Myocyte (in vitro differentiated cells): ENCODE measurements at regions not wholly inside any gene's neighbourhood (a gene's known extent, or its start where the extent isn't known, plus 50 kb on each side); places are given as distances from the start of the nearest gene placed in this dataset.
A peak's percentile ranks its signal among the peaks of the same experiment; 100 is the strongest.
"Not testable (repeated sequence)": the region's sequence is repeated elsewhere in the genome, so short reads cannot be mapped to it uniquely, and the experiment has no call there.

Experiments used
- DNase-seq: peaks from one replicate; pipeline ENCODE4 v3.0.0-alpha.2; 2012; ENCODE audit warnings: low read depth

- no peak for DNase-seq
Observed at GRCh38 chr2:145411493-145411892, 891.6 kb upstream of the ZEB2 start.

GRCh38 chr2:145410086-145410485, 890.2 kb upstream of the ZEB2 start:
- DNase-seq = no peak

DNA sequence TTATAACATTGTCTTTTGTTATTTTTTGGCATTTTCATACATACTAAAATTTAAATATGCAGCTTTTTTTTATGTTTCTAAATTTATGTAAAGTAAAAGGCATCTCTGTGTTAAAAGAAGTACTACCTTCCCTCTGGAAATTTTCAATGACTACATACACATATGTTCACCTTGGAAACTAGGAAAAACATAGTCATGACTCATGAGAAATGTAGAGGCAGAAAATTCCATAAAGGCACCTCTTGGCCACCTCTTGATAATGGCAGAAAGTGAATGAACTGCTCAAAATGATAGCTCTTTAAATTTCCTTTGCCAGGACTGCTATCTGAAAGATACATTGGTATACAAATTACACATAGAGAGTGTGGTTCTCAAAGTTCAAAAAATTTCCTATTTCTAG, 889.1 kb upstream of the ZEB2 start:
- no peak for DNase-seq

- DNase-seq = peak; percentile 22
Observed at GRCh38 chr2:145404690-145405089, 884.8 kb upstream of the ZEB2 start.

GRCh38 chr2:145402706-145403277, 882.9 kb upstream of the ZEB2 start:
- DNase-seq = no peak

GRCh38 chr2:145399131-145399530, 879.2 kb upstream of the ZEB2 start:
- no peak for DNase-seq

GRCh38 chr2:145394181-145394580, 874.3 kb upstream of the ZEB2 start:
- no peak for DNase-seq

DNA sequence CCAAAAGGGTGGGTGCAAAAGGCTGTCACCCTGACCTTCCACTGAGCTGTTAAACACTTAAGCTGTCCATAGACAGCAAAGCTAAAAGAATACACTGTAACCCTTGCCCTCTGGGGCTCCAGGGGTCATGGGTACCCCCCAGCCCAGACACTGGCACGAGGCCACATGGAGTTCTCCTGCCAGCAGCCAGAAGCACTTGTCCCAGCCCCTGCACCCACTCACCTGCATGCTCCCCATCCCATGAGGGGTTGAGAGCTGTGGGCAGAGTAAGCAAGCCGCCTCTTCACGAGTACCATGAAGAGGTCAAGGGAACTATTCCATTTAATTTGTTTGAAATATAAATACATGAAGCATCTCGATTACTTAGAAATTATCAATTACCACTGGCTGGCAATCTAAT, 867.1 kb upstream of the ZEB2 start:
- DNase-seq = no peak

GRCh38 chr2:145383961-145384360, 864.0 kb upstream of the ZEB2 start:
- no peak for DNase-seq

- peak; percentile 98 for DNase-seq
Observed at GRCh38 chr2:145380436-145381017, 860.6 kb upstream of the ZEB2 start.

DNA sequence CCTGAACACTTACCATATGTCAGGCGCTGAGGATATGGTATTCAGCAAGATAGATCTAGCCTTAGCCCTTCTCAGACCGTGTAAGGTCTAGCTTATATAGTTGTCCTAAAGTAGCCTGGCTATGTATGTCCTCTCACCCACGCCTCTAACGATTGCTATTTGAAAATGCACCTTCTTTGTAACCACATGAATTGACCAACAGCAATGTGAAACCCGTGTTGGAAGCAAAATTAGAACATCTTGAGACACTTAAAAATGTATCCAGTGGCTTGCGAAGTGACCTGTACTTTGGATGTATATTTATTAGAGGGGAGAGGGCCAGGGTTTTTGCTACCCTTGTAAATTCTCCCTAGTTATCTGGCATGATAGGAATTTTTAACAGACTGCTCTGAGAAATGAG, 860.0 kb upstream of the ZEB2 start:
- peak; percentile 64 for DNase-seq

- DNase-seq = no peak
Observed at GRCh38 chr2:145374165-145374564, 854.2 kb upstream of the ZEB2 start.

GRCh38 chr2:145367334-145367733, 847.4 kb upstream of the ZEB2 start:
- not testable (repeated sequence) for DNase-seq

GRCh38 chr2:145366341-145366740, 846.4 kb upstream of the ZEB2 start:
- no peak for DNase-seq

- DNase-seq = no peak
Observed at GRCh38 chr2:145360129-145360790, 840.3 kb upstream of the ZEB2 start.

DNA sequence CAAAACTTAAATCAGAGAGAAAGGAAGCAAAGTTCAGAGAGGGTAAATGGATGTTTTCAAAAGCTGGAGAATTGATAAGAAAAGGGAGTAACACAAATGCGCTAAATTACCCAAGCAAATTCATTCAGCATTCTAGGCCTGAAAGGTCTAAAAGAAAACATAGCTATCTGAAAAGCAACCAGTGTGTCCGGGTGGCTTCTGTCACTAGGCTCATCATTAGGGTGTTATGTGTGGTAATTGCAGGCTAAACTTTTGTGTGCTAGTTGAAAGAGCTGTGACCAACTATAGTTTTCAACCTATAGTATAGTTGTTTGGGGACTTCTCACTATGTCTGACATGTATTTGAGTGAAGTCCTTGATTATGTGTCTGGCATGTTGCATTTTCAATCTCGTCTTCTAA, 839.6 kb upstream of the ZEB2 start:
- no peak for DNase-seq

- no peak for DNase-seq
Observed at GRCh38 chr2:145356056-145356455, 836.1 kb upstream of the ZEB2 start.

GRCh38 chr2:145352484-145352883, 832.6 kb upstream of the ZEB2 start:
- DNase-seq = no peak

GRCh38 chr2:145351864-145352425, 832.0 kb upstream of the ZEB2 start:
- no peak for DNase-seq

DNA sequence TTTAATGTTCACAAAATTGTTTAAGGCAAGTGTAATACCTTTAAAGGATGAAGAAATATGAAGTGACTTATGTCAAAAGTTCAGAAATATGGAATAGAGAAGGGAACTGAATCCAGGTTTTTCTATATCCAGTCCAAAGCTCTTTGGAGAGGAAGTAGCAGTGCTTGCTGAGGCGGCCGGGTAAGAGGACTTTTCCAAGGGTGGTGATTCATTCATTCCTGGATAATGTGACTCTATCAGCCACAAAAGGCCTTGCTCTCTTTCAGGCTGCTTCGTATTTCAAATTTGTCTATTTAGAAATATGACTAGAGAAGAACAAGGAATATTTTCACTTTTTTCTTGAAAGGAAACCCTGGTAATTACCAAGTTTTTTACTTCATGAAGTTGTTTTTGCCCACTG, 830.1 kb upstream of the ZEB2 start:
- DNase-seq = peak; percentile 67

DNA sequence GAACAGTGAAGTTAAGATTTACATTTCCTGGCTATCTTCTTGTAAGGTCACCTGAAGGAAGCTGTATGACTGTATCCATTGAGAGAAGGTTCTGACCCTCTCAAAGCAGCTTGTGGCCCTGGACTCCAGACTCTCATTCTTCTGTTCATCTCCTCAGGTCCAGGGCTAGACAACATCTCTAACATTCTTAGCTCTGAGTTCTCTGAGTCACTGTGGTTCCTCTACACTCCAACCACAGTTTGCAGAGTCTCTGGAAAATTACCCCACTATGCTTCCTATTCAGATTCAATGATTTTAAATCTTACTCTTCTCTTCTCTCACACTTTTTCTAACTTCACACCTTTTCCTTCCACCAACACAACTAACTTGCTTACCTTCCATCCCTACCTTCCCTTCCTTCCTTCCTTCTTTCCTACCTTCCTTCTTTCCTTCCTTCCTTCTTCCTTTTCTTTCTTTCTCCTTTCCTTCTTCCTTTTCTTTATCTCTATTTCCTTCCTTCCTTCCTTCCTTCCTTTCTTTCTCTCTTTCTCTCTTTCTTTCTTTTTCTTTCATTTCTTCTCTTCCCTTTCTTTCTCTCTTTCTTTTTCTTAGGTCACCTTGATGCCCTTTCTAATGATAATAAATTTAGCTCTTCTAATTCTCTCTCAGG, 824.3 kb upstream of the ZEB2 start:
- DNase-seq = peak; percentile 44

- no peak for DNase-seq
Observed at GRCh38 chr2:145343287-145343686, 823.4 kb upstream of the ZEB2 start.
